Liver (tissue), 3 donors: ENCODE measurements at regions not wholly inside any gene's neighbourhood (a gene's known extent, or its start where the extent isn't known, plus 50 kb on each side); places are given as distances from the start of the nearest gene placed in this dataset.

Experiments
- JUND ChIP-seq, 2 donors: IDR thresholded peaks; 2 replicates each; pipeline ENCODE4 v1.6.1; 2016; ENCODE audit warnings: antibody characterized with exemption in 2 of 2
- SP1 ChIP-seq: IDR thresholded peaks from 2 replicates; pipeline ENCODE4 v1.6.1; 2018; ENCODE audit warnings: antibody characterized with exemption, mild to moderate bottlenecking
- TF ChIP-seq, protein P1 (sequence below): fragments of 150-350 bp; IDR thresholded peaks from 2 replicates; pipeline ENCODE4 v1.5.1; 2017; ENCODE audit warnings: improper control_type of control experiment, low read depth, low read length; ENCODE audit not compliant: missing input control
- TF ChIP-seq, protein P2 (sequence below): IDR thresholded peaks from 2 replicates; pipeline ENCODE4 v1.6.1; 2016; ENCODE audit warnings: antibody characterized with exemption
- TF ChIP-seq, protein P3 (sequence below): IDR thresholded peaks from 2 replicates; pipeline ENCODE4 v1.6.1; 2016; ENCODE audit warnings: antibody characterized with exemption, mild to moderate bottlenecking
- TF ChIP-seq, protein P4 (sequence below): IDR thresholded peaks from 2 replicates; pipeline ENCODE4 v1.6.1; 2016; ENCODE audit warnings: antibody characterized with exemption
- TF ChIP-seq, protein P5 (sequence below): IDR thresholded peaks from 2 replicates; pipeline ENCODE4 v1.6.1; 2016; ENCODE audit warnings: antibody characterized with exemption
- donor health status: healthy.
- donor health status: healthy.

DNA sequence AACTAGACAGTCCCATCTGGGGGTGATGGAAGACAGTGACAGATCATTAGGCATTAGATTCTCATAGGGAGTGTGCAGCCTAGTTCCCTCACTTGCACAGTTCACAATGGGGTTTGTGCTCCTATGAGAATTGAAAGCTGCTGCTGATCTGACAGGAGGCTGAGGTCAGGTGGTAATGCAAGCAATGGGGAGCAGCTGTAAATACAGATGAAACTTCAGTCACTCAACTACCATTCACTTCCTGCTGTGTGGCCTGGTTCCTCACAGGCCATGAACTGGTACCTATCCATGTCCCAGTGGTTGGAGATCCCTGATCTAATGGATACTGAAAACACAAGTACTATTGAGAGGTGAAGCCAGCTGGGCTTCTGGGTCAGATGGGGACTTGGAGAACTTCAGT lies 72.5 kb downstream of the AGTR2 start:
- TF ChIP-seq, protein P1, sequence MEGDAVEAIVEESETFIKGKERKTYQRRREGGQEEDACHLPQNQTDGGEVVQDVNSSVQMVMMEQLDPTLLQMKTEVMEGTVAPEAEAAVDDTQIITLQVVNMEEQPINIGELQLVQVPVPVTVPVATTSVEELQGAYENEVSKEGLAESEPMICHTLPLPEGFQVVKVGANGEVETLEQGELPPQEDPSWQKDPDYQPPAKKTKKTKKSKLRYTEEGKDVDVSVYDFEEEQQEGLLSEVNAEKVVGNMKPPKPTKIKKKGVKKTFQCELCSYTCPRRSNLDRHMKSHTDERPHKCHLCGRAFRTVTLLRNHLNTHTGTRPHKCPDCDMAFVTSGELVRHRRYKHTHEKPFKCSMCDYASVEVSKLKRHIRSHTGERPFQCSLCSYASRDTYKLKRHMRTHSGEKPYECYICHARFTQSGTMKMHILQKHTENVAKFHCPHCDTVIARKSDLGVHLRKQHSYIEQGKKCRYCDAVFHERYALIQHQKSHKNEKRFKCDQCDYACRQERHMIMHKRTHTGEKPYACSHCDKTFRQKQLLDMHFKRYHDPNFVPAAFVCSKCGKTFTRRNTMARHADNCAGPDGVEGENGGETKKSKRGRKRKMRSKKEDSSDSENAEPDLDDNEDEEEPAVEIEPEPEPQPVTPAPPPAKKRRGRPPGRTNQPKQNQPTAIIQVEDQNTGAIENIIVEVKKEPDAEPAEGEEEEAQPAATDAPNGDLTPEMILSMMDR, result no peak
- TF ChIP-seq, protein P2, sequence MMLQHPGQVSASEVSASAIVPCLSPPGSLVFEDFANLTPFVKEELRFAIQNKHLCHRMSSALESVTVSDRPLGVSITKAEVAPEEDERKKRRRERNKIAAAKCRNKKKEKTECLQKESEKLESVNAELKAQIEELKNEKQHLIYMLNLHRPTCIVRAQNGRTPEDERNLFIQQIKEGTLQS, result no peak
- TF ChIP-seq, protein P3, sequence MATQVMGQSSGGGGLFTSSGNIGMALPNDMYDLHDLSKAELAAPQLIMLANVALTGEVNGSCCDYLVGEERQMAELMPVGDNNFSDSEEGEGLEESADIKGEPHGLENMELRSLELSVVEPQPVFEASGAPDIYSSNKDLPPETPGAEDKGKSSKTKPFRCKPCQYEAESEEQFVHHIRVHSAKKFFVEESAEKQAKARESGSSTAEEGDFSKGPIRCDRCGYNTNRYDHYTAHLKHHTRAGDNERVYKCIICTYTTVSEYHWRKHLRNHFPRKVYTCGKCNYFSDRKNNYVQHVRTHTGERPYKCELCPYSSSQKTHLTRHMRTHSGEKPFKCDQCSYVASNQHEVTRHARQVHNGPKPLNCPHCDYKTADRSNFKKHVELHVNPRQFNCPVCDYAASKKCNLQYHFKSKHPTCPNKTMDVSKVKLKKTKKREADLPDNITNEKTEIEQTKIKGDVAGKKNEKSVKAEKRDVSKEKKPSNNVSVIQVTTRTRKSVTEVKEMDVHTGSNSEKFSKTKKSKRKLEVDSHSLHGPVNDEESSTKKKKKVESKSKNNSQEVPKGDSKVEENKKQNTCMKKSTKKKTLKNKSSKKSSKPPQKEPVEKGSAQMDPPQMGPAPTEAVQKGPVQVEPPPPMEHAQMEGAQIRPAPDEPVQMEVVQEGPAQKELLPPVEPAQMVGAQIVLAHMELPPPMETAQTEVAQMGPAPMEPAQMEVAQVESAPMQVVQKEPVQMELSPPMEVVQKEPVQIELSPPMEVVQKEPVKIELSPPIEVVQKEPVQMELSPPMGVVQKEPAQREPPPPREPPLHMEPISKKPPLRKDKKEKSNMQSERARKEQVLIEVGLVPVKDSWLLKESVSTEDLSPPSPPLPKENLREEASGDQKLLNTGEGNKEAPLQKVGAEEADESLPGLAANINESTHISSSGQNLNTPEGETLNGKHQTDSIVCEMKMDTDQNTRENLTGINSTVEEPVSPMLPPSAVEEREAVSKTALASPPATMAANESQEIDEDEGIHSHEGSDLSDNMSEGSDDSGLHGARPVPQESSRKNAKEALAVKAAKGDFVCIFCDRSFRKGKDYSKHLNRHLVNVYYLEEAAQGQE, result no peak
- no peak for TF ChIP-seq SP1
- TF ChIP-seq, protein P4, sequence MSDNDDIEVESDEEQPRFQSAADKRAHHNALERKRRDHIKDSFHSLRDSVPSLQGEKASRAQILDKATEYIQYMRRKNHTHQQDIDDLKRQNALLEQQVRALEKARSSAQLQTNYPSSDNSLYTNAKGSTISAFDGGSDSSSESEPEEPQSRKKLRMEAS, result no peak
- TF ChIP-seq, protein P5, sequence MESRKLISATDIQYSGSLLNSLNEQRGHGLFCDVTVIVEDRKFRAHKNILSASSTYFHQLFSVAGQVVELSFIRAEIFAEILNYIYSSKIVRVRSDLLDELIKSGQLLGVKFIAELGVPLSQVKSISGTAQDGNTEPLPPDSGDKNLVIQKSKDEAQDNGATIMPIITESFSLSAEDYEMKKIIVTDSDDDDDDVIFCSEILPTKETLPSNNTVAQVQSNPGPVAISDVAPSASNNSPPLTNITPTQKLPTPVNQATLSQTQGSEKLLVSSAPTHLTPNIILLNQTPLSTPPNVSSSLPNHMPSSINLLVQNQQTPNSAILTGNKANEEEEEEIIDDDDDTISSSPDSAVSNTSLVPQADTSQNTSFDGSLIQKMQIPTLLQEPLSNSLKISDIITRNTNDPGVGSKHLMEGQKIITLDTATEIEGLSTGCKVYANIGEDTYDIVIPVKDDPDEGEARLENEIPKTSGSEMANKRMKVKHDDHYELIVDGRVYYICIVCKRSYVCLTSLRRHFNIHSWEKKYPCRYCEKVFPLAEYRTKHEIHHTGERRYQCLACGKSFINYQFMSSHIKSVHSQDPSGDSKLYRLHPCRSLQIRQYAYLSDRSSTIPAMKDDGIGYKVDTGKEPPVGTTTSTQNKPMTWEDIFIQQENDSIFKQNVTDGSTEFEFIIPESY, result no peak
- no peak for TF ChIP-seq JUND (IDR thresholded peaks at IDR 0.05)
